ENCODE measurements at regions not wholly inside any gene's neighbourhood (a gene's known extent, or its start where the extent isn't known, plus 50 kb on each side); places are given as distances from the start of the nearest gene placed in this dataset.

- Histone ChIP-seq H3K4me2 (ENCODE audit: control insufficient read depth, extremely low read depth, insufficient read depth, low read depth, low read length) (no peak overlapping the region), H3K4me3 (ENCODE audit: control insufficient read depth in 2 of 3, extremely low read depth in 1 of 3, insufficient read depth in 2 of 3, low read depth in 1 of 3, low read length in 3 of 3) (no peak overlapping the region), H3K9me1 (ENCODE audit: control insufficient read depth, extremely low read depth, insufficient read depth, low read length) (no peaks in the 10 kb centered on the region), H3K27ac (ENCODE audit: control insufficient read depth, insufficient read depth, low read length) (no peak overlapping the region), H3K36me3 (ENCODE audit: control insufficient read depth in 2 of 2, extremely low read depth in 1 of 2, insufficient read depth in 2 of 2, low read length in 2 of 2) (no peaks in the 10 kb centered on the region), H3K9me3 (ENCODE audit: control insufficient read depth, low read depth, low read length) (no peaks in the 10 kb centered on the region), H3K9ac (ENCODE audit: control insufficient read depth, extremely low read depth, insufficient read depth, low read length) (no peak overlapping the region), H4K20me1 (ENCODE audit: control insufficient read depth, extremely low read depth, insufficient read depth, low read length) (no peaks in the 10 kb centered on the region), H3K27me3 (ENCODE audit: control insufficient read depth, extremely low read depth, insufficient read depth, low read length) (no peaks in the 10 kb centered on the region), H2AFZ (ENCODE audit: control insufficient read depth, low read length) (no peak overlapping the region), H3K4me1 (ENCODE audit: control insufficient read depth, extremely low read depth, insufficient read depth, low read length) (peaks cover 20% of the 10 kb centered on the region), H3K79me2 (ENCODE audit: control insufficient read depth, insufficient read depth, low read length) (no peaks in the 10 kb centered on the region)
- TF ChIP-seq CTCF (optimal IDR thresholded peaks at IDR 0.05 in 1 of 3, IDR thresholded peaks at IDR 0.05 in 1 of 3, conservative IDR thresholded peaks at IDR 0.05 in 1 of 3; ENCODE audit: extremely low read depth in 1 of 3, insufficient read depth in 2 of 3, low read length in 3 of 3) (no peak), EZH2 (IDR thresholded peaks at IDR 0.05; ENCODE audit: low read length) (no peak)
- DNase-seq (ENCODE audit: low read depth, low spot score), result no peak
- no peak for FAIRE-seq
- dilution Hi-C loops (cut with MboI; ENCODE audit: extremely low pct_ligation_motif_present, low sequenced_read_pairs), result no loop called here
Observed at GRCh38 chr7:92915348-92915747, 79.0 kb upstream of the CDK6 start.

- dilution Hi-C loops (cut with MboI; ENCODE audit: extremely low pct_ligation_motif_present, low sequenced_read_pairs), result no loop called here
- no peak for DNase-seq (ENCODE audit: low read depth, low spot score)
- Histone ChIP-seq H3K79me2 (ENCODE audit: control insufficient read depth, insufficient read depth, low read length) (no peaks in the 10 kb centered on the region), H4K20me1 (ENCODE audit: control insufficient read depth, extremely low read depth, insufficient read depth, low read length) (no peaks in the 10 kb centered on the region), H2AFZ (ENCODE audit: control insufficient read depth, low read length) (no peak overlapping the region), H3K4me1 (ENCODE audit: control insufficient read depth, extremely low read depth, insufficient read depth, low read length) (peaks cover 20% of the 10 kb centered on the region), H3K27ac (ENCODE audit: control insufficient read depth, insufficient read depth, low read length) (no peak overlapping the region), H3K27me3 (ENCODE audit: control insufficient read depth, extremely low read depth, insufficient read depth, low read length) (no peaks in the 10 kb centered on the region), H3K9ac (ENCODE audit: control insufficient read depth, extremely low read depth, insufficient read depth, low read length) (no peak overlapping the region), H3K9me1 (ENCODE audit: control insufficient read depth, extremely low read depth, insufficient read depth, low read length) (no peaks in the 10 kb centered on the region), H3K4me3 (ENCODE audit: control insufficient read depth in 2 of 3, extremely low read depth in 1 of 3, insufficient read depth in 2 of 3, low read depth in 1 of 3, low read length in 3 of 3) (no peak overlapping the region), H3K36me3 (ENCODE audit: control insufficient read depth in 2 of 2, extremely low read depth in 1 of 2, insufficient read depth in 2 of 2, low read length in 2 of 2) (no peaks in the 10 kb centered on the region), H3K4me2 (ENCODE audit: control insufficient read depth, extremely low read depth, insufficient read depth, low read depth, low read length) (no peak overlapping the region), H3K9me3 (ENCODE audit: control insufficient read depth, low read depth, low read length) (no peaks in the 10 kb centered on the region)
- FAIRE-seq, result no peak
- no peak for TF ChIP-seq CTCF (optimal IDR thresholded peaks at IDR 0.05 in 1 of 3, IDR thresholded peaks at IDR 0.05 in 1 of 3, conservative IDR thresholded peaks at IDR 0.05 in 1 of 3; ENCODE audit: extremely low read depth in 1 of 3, insufficient read depth in 2 of 3, low read length in 3 of 3)
- no peak for TF ChIP-seq EZH2 (IDR thresholded peaks at IDR 0.05; ENCODE audit: low read length)
Observed at GRCh38 chr7:92914645-92915044, 78.3 kb upstream of the CDK6 start.

Data from keratinocyte (primary cell).